ENCODE measurements at regions not wholly inside any gene's neighbourhood (a gene's known extent, or its start where the extent isn't known, plus 50 kb on each side); places are given as distances from the start of the nearest gene placed in this dataset.

DNA sequence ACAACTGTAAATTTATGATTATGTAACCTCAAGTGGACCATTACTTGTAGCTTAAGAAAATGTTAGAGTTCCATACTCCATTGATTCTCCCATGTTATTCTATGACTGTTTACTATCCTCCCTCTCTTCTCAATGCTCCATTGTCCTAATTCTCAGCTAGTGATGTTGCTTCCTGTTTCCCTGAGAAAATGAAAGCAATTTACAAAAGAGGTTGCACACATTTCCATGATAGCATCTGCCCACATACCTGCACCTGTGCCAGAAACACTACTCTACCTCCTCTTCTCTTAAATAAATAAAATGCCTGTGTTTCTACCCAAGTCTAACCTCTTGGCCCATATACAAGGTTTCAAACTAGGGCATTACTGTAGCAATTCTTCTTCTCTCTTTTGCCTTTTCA is 1620.9 kb downstream of the FAM181B start:
- TF ChIP-seq, protein P1, sequence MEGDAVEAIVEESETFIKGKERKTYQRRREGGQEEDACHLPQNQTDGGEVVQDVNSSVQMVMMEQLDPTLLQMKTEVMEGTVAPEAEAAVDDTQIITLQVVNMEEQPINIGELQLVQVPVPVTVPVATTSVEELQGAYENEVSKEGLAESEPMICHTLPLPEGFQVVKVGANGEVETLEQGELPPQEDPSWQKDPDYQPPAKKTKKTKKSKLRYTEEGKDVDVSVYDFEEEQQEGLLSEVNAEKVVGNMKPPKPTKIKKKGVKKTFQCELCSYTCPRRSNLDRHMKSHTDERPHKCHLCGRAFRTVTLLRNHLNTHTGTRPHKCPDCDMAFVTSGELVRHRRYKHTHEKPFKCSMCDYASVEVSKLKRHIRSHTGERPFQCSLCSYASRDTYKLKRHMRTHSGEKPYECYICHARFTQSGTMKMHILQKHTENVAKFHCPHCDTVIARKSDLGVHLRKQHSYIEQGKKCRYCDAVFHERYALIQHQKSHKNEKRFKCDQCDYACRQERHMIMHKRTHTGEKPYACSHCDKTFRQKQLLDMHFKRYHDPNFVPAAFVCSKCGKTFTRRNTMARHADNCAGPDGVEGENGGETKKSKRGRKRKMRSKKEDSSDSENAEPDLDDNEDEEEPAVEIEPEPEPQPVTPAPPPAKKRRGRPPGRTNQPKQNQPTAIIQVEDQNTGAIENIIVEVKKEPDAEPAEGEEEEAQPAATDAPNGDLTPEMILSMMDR (IDR thresholded peaks at IDR 0.05 in 2 of 3, conservative IDR thresholded peaks at IDR 0.05 in 1 of 3; ENCODE audit: control insufficient read depth in 2 of 3, extremely low read depth in 1 of 3, insufficient read depth in 1 of 3, low read depth in 3 of 3, low read length in 3 of 3) = no peak
- TF ChIP-seq NFYA (IDR thresholded peaks at IDR 0.05; ENCODE audit: borderline replicate concordance, low read depth, low read length) (no peak), EP300 (IDR thresholded peaks at IDR 0.05; ENCODE audit: borderline replicate concordance in 1 of 2, control insufficient read depth in 1 of 2, low read depth in 2 of 2, low read length in 2 of 2) (no peak), CBFB (IDR thresholded peaks at IDR 0.05; ENCODE audit: low read depth) (no peak), NRF1 (conservative IDR thresholded peaks at IDR 0.05; ENCODE audit: low read depth, low read length) (no peak)
- TF ChIP-seq, protein P2, sequence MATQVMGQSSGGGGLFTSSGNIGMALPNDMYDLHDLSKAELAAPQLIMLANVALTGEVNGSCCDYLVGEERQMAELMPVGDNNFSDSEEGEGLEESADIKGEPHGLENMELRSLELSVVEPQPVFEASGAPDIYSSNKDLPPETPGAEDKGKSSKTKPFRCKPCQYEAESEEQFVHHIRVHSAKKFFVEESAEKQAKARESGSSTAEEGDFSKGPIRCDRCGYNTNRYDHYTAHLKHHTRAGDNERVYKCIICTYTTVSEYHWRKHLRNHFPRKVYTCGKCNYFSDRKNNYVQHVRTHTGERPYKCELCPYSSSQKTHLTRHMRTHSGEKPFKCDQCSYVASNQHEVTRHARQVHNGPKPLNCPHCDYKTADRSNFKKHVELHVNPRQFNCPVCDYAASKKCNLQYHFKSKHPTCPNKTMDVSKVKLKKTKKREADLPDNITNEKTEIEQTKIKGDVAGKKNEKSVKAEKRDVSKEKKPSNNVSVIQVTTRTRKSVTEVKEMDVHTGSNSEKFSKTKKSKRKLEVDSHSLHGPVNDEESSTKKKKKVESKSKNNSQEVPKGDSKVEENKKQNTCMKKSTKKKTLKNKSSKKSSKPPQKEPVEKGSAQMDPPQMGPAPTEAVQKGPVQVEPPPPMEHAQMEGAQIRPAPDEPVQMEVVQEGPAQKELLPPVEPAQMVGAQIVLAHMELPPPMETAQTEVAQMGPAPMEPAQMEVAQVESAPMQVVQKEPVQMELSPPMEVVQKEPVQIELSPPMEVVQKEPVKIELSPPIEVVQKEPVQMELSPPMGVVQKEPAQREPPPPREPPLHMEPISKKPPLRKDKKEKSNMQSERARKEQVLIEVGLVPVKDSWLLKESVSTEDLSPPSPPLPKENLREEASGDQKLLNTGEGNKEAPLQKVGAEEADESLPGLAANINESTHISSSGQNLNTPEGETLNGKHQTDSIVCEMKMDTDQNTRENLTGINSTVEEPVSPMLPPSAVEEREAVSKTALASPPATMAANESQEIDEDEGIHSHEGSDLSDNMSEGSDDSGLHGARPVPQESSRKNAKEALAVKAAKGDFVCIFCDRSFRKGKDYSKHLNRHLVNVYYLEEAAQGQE (IDR thresholded peaks at IDR 0.05; ENCODE audit: low read depth, low read length) = no peak
